ENCODE measurements at regions not wholly inside any gene's neighbourhood (a gene's known extent, or its start where the extent isn't known, plus 50 kb on each side); places are given as distances from the start of the nearest gene placed in this dataset.

DNA sequence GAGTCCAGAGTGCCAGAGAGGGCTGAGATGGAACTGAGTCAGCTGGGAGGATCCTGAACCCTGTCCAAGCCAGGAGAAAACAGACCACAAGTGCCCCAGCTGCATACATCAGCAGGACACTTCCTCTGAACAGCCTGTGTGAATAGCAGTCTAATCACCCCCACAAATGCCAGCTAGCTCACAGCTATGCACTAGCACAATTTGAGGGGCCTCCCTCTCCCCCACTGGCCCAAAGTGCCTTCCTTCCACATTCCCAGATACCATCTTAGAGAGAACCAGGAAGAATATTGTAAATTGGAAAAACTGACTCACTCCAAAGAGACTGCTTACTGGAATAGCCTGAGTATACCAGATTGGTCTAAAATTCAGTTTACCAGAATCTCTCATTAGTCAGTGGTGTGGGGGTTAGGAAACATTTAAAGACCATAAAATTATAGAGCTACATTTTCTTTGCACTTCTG is 292.6 kb upstream of the KLF3 start:
- TF ChIP-seq, protein P1, sequence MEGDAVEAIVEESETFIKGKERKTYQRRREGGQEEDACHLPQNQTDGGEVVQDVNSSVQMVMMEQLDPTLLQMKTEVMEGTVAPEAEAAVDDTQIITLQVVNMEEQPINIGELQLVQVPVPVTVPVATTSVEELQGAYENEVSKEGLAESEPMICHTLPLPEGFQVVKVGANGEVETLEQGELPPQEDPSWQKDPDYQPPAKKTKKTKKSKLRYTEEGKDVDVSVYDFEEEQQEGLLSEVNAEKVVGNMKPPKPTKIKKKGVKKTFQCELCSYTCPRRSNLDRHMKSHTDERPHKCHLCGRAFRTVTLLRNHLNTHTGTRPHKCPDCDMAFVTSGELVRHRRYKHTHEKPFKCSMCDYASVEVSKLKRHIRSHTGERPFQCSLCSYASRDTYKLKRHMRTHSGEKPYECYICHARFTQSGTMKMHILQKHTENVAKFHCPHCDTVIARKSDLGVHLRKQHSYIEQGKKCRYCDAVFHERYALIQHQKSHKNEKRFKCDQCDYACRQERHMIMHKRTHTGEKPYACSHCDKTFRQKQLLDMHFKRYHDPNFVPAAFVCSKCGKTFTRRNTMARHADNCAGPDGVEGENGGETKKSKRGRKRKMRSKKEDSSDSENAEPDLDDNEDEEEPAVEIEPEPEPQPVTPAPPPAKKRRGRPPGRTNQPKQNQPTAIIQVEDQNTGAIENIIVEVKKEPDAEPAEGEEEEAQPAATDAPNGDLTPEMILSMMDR (IDR thresholded peaks at IDR 0.05): no peak
- TF ChIP-seq POLR2AphosphoS5 (IDR thresholded peaks at IDR 0.05): no peak

Measured in breast epithelium (tissue), 3 donors.